ENCODE measurements at regions not wholly inside any gene's neighbourhood (a gene's known extent, or its start where the extent isn't known, plus 50 kb on each side); places are given as distances from the start of the nearest gene placed in this dataset.

DNA sequence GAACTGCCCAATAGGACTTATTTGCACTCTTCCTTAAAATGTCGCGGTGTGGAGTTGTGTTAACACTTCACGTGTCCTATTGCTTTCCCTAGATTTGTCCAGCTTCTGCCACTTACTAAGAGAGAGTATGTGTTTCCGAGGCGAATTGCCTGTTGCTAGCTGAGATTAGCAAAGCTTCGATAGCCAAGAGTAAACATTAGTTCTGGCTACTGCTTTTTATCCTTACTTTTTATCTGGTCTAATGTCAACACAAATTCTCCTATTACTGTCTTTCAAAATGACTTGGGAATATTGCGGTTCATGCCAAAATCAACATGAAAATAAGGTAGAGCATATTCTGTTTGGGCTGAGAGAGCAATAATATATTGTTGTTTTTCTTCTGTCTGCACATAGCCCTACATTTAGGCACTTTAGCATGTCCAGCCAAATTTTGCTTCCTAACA lies 90.4 kb upstream of the VEGFC start:
- Mint-ChIP-seq H3K4me3 (no peak overlapping the region), H3K9me3 (peaks cover 0 to 3% of the 10 kb centered on the region in 2 donors), H3K27me3 (no peaks in the 10 kb centered on the region), H3K36me3 (ENCODE audit: insufficient read depth) (no peaks in the 10 kb centered on the region), H3K27ac (no peak overlapping the region), H3K4me1 (ENCODE audit: low read depth in 2 of 2) (no peaks in the 10 kb centered on the region)
- DNase-seq (no peak), ATAC-seq (replicated peaks) (no peak)

DNA sequence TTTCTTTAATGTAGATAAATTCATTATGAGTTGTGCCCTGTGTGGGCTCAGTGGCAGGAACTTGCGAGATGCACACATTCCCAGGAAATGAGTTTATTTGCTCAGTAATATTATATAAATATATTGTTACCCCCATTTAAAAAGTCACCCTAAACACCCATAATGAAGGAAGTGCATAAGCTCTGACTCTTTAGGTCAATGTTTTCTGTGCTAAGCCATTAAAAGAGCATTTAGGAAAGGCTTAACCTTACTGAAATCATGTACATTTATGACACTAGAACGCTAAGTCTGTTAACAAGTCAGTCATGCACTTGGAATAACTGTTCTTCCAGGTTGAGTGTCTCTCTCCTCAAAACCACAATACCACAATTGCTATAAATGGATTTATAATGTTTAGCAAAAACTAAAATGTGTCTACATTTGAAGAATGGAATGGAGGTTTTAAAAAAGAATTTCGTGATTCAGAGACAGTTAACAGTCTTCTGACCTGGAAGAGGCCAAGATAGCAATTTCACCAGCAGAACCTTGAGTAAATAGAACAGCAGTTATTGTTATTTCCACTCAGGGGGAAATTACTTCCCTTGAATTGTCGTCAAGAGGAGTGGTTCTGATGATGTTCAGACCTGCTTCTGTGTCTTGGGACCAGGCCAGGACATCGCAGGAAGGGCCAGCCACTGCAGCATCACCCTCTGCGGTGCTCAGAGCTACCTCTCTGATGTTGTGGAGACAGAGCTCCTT lies 91.1 kb upstream of the VEGFC start:
- Mint-ChIP-seq H3K27me3 (no peaks in the 10 kb centered on the region), H3K9me3 (peaks cover 0 to 3% of the 10 kb centered on the region in 2 donors), H3K36me3 (ENCODE audit: insufficient read depth) (no peaks in the 10 kb centered on the region), H3K4me3 (no peak overlapping the region), H3K27ac (no peak overlapping the region), H3K4me1 (ENCODE audit: low read depth in 2 of 2) (no peaks in the 10 kb centered on the region)
- ATAC-seq (replicated peaks), result no peak
- DNase-seq, result no peak

DNA sequence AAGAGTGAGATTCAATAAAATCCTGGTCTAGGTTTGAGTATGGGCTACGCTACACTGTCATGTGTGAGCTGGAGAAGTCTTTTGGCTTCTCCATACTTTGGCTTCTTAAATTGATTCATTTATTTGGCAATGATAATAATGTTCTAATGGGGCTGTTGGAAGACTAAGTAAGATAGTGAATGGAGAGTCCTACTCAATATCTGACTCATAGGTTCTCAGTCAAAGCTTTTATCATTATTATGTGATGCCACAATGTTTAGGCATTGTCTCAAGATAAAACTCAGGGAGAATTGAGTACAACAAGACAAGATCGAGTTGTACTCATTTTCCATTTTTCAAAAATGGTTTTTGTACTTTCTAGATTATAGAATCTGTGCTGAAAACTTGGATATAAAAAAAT lies 92.5 kb upstream of the VEGFC start:
- Mint-ChIP-seq H3K27ac (no peak overlapping the region), H3K4me3 (no peak overlapping the region), H3K9me3 (peaks cover 0 to 6% of the 10 kb centered on the region in 2 donors), H3K27me3 (no peaks in the 10 kb centered on the region), H3K36me3 (ENCODE audit: insufficient read depth) (no peaks in the 10 kb centered on the region), H3K4me1 (ENCODE audit: low read depth in 2 of 2) (no peaks in the 10 kb centered on the region)
- DNase-seq (no peak), ATAC-seq (replicated peaks) (no peak)

DNA sequence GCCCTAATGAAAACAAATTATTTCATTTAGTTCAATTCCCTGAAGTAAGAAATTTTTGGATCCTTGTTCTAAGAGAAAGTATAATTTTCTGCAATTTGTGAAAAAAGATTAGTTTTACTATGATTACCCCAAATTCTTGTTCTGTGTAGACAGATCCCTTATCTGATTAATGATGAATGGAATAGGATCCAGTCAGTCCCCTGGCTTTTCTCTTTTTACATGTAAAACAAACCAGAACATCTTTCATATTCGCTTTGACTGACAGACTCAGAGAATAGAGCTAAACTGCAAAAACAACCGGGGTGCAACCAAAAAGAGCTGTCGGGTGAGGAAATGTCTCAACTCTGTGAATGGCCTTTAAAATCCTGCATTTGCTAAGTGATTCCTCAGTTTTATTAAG lies 93.4 kb upstream of the VEGFC start:
- H3K9me3 Mint-ChIP-seq, result peaks cover 0 to 5% of the 10 kb centered on the region in 2 donors
- ATAC-seq (replicated peaks), result no peak

DNA sequence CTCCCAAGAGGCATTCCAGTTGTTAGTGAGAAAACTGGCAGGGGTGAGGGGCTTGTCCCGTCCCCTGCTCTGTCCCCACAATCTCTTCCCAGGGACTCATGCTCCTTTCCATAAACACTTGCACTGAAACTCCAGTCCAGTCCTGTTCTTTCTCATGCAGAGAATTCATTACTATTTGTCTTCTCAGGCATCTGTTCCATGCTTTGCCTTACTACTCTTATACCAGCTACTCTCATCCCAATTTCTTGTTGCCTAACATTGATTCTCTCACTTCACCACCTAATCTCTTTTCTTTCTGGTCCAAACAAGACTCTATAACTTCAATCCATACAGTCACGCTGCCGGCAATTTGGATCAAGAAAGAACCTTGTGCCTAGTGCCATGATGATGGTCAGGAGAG lies 97.1 kb upstream of the VEGFC start:
- H3K27me3 Mint-ChIP-seq, result no peaks in the 10 kb centered on the region
- ATAC-seq (replicated peaks) (no peak), DNase-seq (no peak)
- H3K9me3 Mint-ChIP-seq, result peaks cover 0 to 5% of the 10 kb centered on the region in 2 donors
- H3K4me3 Mint-ChIP-seq, result no peak overlapping the region
- no peaks in the 10 kb centered on the region for H3K4me1 Mint-ChIP-seq (ENCODE audit: low read depth in 2 of 2)
- H3K36me3 Mint-ChIP-seq (ENCODE audit: insufficient read depth), result no peaks in the 10 kb centered on the region
- no peak overlapping the region for H3K27ac Mint-ChIP-seq

More for the DNA sequence above, 93.4 kb upstream of the VEGFC start:
- Mint-ChIP-seq H3K36me3 (ENCODE audit: insufficient read depth) (no peaks in the 10 kb centered on the region), H3K27me3 (no peaks in the 10 kb centered on the region), H3K27ac (no peak overlapping the region), H3K4me1 (ENCODE audit: low read depth in 2 of 2) (no peaks in the 10 kb centered on the region), H3K4me3 (no peak overlapping the region)
- no peak for DNase-seq

DNA sequence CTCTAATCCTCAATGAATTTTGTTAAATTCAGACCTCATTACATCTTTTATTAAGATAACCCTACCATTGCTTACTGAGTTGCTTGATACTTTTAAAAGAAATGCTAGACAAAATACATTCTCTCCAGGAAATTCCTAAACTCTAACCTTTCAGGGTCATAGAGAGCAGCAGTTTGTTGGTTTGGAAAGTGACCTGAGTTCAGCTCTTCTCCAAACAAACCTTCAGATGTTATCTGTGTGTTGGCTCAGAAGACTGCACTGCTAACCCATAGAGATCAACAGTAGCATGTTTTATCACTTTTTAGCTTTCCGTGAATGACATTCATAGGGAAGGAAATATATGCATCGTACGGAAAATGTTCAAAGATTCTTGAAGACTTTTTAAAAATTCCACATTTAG lies 101.8 kb upstream of the VEGFC start:
- no peak overlapping the region for H3K4me3 Mint-ChIP-seq
- no peaks in the 10 kb centered on the region for H3K4me1 Mint-ChIP-seq (ENCODE audit: low read depth in 2 of 2)
- H3K9me3 Mint-ChIP-seq, result peaks cover 0 to 3% of the 10 kb centered on the region in 2 donors
- no peaks in the 10 kb centered on the region for H3K27me3 Mint-ChIP-seq
- DNase-seq (no peak), ATAC-seq (replicated peaks) (no peak)
- H3K36me3 Mint-ChIP-seq (ENCODE audit: insufficient read depth), result no peaks in the 10 kb centered on the region
- H3K27ac Mint-ChIP-seq, result no peak overlapping the region

DNA sequence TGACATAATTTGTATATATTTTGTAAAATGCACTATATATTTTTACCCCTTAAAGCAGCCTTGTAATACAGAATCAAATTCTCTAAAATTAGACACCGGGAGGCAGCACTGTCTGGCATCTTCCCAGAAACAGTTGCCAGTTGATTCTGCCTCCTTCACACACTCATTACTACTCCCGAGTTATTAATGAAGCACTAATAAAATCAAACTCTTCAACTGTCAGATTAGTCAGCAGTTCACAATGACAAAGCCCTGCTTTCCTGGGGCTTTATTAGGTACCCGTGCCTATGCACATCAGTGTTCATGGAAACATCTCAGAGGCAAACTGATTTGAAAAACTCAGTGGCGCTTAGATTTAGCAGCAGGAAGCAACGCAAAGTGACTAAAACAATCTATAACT lies 103.5 kb upstream of the VEGFC start:
- ATAC-seq (replicated peaks), result no peak
- Mint-ChIP-seq H3K27me3 (no peaks in the 10 kb centered on the region), H3K9me3 (no peaks in the 10 kb centered on the region), H3K4me1 (ENCODE audit: low read depth in 2 of 2) (no peaks in the 10 kb centered on the region), H3K36me3 (ENCODE audit: insufficient read depth) (no peaks in the 10 kb centered on the region), H3K27ac (no peak overlapping the region), H3K4me3 (no peak overlapping the region)
- DNase-seq, result no peak

DNA sequence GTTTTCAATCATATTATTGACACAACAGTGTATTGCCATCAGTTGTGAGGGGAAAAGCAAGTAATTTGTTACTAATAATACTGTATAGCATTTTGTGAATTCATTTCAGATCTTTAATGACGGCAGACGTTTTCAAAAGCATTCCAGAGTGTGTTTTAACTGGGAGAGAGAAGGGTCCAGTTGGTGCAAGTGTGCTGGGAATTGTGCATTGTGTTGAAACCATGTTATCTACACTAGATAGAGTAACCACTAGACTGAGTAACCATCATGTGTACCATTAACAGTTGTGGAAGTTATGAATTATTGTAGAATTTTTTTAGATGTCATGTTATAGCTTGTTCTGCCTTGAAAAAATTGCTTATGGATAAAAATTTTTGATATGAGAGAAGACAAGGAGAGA lies 104.5 kb upstream of the VEGFC start:
- Mint-ChIP-seq H3K4me1 (ENCODE audit: low read depth in 2 of 2) (no peaks in the 10 kb centered on the region), H3K36me3 (ENCODE audit: insufficient read depth) (no peaks in the 10 kb centered on the region), H3K27ac (no peak overlapping the region), H3K4me3 (no peak overlapping the region), H3K27me3 (no peaks in the 10 kb centered on the region), H3K9me3 (no peaks in the 10 kb centered on the region)
- no peak for ATAC-seq (replicated peaks)
- no peak for DNase-seq

DNA sequence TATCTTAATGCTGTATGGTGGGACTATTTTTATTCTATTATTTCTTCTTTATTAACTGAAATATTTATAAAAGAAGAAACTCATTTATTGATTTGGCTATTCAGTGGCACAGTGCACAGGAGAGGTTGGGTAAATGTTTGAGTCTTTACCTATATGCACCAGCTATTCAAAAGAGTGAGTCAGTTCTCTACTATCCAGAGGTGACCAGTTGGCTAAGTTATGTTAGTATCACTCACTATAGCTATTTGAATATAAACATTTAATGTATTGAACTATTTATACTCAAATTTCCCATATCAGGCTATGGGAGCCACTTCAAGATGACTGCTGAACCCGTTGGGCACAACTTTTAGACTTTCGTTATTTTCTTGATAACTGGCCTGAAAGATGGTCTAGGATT lies 106.1 kb upstream of the VEGFC start:
- no peak overlapping the region for H3K27ac Mint-ChIP-seq
- no peaks in the 10 kb centered on the region for H3K9me3 Mint-ChIP-seq
- no peak for ATAC-seq (replicated peaks)
- no peaks in the 10 kb centered on the region for H3K36me3 Mint-ChIP-seq (ENCODE audit: insufficient read depth)
- no peaks in the 10 kb centered on the region for H3K27me3 Mint-ChIP-seq
- no peak for DNase-seq
- no peaks in the 10 kb centered on the region for H3K4me1 Mint-ChIP-seq (ENCODE audit: low read depth in 2 of 2)
- H3K4me3 Mint-ChIP-seq, result no peak overlapping the region

DNA sequence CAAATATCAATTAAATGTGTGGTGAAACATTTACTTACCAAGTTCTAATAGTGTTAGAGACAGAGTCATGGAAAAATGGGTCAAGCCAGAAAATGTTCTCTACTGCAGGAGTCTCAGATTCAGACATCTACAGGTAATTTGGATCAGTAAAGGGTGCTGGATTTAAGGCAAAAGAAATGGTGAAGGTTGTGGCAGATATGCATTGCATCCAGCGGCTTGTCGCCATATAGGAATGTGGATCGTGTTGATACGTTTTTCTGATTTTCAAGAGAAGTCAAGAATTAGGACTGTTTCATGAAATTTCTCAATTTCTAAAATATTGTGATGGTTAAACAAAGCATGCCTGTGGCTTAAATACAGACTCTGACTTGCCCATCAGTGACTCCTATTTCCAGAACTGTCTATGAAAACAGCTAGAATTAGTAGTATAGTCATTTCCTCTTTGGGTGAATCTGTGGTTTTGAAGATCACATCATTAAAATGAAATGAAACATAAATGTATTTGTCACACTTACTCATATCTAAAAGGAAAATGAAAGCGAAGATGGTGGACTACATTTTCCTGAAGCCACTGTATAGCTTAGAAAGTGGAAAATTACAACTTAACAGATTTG lies 110.1 kb upstream of the VEGFC start:
- no peaks in the 10 kb centered on the region for H3K36me3 Mint-ChIP-seq (ENCODE audit: insufficient read depth)
- H3K4me1 Mint-ChIP-seq (ENCODE audit: low read depth in 2 of 2), result no peaks in the 10 kb centered on the region
- no peaks in the 10 kb centered on the region for H3K27me3 Mint-ChIP-seq
- H3K9me3 Mint-ChIP-seq, result no peaks in the 10 kb centered on the region
- DNase-seq, result no peak
- ATAC-seq (replicated peaks), result no peak
- H3K4me3 Mint-ChIP-seq, result no peak overlapping the region
- H3K27ac Mint-ChIP-seq, result no peak overlapping the region

DNA sequence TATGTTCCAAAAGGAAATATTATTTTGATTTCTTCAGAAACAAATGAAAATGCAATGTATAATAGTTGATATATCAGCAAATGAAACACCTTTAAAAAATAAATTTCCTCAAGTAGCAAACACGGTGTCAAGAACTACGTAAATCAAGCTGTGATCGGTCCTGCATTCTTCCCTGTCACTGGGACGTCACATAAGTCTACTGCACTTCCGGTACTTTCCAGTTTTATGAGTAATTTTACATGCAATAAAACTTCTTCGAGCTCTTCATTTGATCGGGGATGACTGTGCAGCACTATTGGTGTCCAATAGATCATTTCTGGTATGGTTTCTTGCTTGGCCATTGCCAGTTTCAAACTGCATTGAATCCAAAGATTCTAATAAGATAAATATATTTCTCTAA lies 114.0 kb upstream of the VEGFC start:
- H3K9me3 Mint-ChIP-seq, result peaks cover 3 to 4% of the 10 kb centered on the region in 2 donors
- no peak overlapping the region for H3K4me3 Mint-ChIP-seq
- no peak overlapping the region for H3K27ac Mint-ChIP-seq
- no peaks in the 10 kb centered on the region for H3K4me1 Mint-ChIP-seq (ENCODE audit: low read depth in 2 of 2)
- no peak for ATAC-seq (replicated peaks)
- H3K36me3 Mint-ChIP-seq (ENCODE audit: insufficient read depth), result no peaks in the 10 kb centered on the region
- DNase-seq, result no peak
- H3K27me3 Mint-ChIP-seq, result no peaks in the 10 kb centered on the region

DNA sequence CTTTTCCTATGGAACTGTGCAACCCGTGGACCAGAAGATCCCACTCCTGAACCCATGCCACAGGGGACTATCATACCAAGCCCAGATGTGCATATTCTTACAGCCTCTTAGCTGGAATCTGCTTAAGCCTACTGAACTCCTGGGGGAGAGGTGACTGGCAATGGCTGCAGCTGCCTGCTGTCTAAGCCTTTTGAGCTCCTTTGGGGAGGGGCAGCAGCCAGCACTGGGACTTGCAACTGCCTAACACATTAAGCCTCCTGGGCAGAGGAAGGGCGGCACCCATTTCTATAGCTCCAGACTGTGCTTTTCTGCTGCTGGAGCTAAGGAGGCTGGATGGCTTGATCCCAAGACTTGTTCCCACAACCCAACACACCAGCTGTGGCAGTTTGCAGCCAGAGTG lies 117.9 kb upstream of the VEGFC start:
- Mint-ChIP-seq H3K27ac (no peak overlapping the region), H3K9me3 (peaks cover 12 to 24% of the 10 kb centered on the region in 2 donors), H3K4me1 (ENCODE audit: low read depth in 2 of 2) (no peaks in the 10 kb centered on the region), H3K36me3 (ENCODE audit: insufficient read depth) (no peaks in the 10 kb centered on the region), H3K4me3 (no peak overlapping the region), H3K27me3 (no peaks in the 10 kb centered on the region)
- no peak for ATAC-seq (replicated peaks)
- no peak for DNase-seq

DNA sequence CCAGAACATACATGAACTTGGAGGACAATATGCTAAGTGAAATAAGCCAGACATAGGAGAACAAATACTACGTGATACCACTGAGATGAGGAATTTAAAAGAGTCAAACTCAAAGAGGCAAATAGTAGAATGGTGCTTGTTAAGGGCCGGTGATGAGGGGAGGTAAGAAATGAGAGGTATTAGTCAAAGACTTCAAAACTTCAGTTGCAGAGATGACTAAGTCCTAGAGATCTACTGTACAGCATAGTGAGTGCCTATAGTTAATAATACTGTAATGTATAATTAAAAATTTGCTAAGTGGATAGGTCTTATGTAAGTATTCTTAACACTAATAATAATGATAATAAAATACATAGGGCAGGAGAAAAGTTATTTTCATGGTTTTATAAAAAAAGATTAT lies 126.9 kb upstream of the VEGFC start:
- no peak overlapping the region for H3K27ac Mint-ChIP-seq
- DNase-seq (no peak), ATAC-seq (replicated peaks) (no peak)
- H3K4me1 Mint-ChIP-seq (ENCODE audit: low read depth in 2 of 2), result no peaks in the 10 kb centered on the region
- peaks cover 0 to 4% of the 10 kb centered on the region in 2 donors for H3K9me3 Mint-ChIP-seq
- H3K36me3 Mint-ChIP-seq (ENCODE audit: insufficient read depth), result no peaks in the 10 kb centered on the region
- H3K27me3 Mint-ChIP-seq, result no peaks in the 10 kb centered on the region
- H3K4me3 Mint-ChIP-seq, result no peak overlapping the region

DNA sequence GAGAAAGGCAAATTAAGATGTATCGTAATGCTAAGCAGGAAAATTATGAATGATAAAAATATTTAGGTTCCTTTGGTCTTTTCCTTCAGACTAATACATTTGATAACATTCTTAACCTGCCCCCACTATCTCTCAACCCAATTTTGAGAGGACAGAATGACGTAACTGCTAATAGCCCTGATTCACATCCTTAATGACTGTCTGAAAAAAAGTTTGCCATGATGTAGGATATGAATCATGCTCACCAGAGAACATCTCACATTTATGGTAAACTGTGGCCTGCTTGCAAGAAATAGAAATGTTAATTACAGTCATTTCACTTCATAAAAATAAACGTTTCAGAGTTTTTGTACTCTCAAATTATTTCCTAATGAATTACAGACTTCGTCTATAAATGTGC lies 128.0 kb upstream of the VEGFC start:
- Mint-ChIP-seq H3K4me3 (no peak overlapping the region), H3K27me3 (no peaks in the 10 kb centered on the region), H3K4me1 (ENCODE audit: low read depth in 2 of 2) (no peaks in the 10 kb centered on the region), H3K27ac (no peak overlapping the region), H3K9me3 (peaks cover 0 to 4% of the 10 kb centered on the region in 2 donors), H3K36me3 (ENCODE audit: insufficient read depth) (no peaks in the 10 kb centered on the region)
- ATAC-seq (replicated peaks) (no peak), DNase-seq (no peak)

Data from effector memory CD8-positive, alpha-beta T cell (primary cell).